Activated T-helper 9 cell treated with anti-CD3 and anti-CD28 coated beads, Interleukin-2, amount 50 U/mL, for 16 hours (primary cell): ENCODE measurements at regions not wholly inside any gene's neighbourhood (a gene's known extent, or its start where the extent isn't known, plus 50 kb on each side); places are given as distances from the start of the nearest gene placed in this dataset.
"Not testable (repeated sequence)": the region's sequence is repeated elsewhere in the genome, so short reads cannot be mapped to it uniquely, and the experiment has no call there.

Experiments used
- DNase-seq: peaks from one replicate; pipeline ENCODE4 v3.0.0-alpha.2; 2020; ENCODE audit warnings: low read depth

GRCh38 chr16:88185976-88186888 lies 196.5 kb upstream of the ZNF469 start:
- DNase-seq = not testable (repeated sequence)

DNA sequence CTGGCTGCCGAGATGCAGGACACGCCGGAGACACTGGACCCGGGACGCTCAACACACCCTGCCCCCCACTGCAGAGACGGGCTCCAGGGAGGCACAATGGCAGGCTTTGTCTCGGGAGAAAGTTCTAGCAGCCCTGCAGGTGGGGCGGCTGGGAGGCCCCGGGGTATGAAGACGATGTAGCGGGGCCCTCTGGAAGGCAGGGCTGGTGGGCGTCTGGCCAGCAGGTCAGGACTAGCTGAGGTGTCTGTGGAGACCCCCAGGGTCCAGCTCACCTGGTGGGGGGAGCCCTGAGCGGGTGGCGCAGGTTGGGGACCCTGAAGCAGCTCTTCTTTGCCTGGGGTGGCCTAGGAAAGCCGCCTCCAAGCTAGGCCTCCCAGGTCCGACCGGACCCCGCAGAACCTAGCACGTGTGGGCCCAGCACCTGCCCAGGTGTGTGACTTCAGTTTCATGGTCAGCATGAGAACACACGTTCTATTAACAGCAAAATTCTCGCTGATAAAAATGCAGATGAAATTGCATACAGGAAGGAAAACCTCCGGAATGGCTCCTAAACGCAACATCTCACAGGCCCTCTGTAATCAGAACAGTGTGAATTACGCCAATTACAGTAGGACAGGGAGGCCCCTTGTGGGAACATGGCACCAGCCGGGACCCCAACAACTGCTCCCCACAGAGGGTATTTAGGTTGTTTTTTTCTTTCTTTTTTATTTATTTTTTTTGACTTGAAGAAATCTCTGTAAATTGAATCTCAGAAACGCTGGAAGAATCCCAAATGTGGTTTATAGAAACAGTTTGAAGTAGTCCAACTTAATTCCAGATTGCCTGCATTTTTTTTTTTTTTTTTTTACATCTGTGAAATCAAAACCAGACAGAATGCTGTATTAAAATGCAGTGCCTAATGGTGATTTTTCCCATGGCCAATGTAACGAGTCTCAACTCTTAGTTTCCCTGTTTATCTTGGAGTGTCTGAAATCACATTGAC lies 195.6 kb upstream of the ZNF469 start:
- not testable (repeated sequence) for DNase-seq

- not testable (repeated sequence) for DNase-seq
Measured at GRCh38 chr16:88188171-88188895, 194.4 kb upstream of the ZNF469 start.

DNA sequence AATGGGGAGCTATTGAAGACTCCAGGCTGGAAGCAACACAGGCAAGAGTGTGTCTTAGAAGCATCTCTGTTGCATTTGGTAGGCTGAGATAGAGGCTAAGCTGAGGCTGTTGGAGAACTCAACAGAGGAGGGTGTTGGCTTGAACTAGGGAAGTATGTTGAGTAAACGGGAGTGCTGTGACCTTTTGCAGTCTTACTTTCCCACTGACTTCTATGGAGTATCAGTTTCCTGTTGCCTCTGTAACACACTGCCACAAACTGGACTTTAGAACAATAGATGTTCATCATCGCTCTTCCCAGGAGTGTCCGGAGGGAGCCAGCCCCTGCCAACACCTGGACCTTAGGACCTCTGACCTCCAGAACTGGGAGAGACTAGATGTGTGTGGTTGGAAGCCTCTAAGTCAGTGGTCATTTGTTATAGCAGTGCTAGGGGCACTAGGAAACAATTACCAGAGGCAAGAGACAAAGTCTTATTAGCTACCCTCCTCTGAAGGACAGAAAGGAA lies 192.1 kb upstream of the ZNF469 start:
- DNase-seq = not testable (repeated sequence)

- DNase-seq = not testable (repeated sequence)
Measured at GRCh38 chr16:88191168-88191567, 191.6 kb upstream of the ZNF469 start.

DNA sequence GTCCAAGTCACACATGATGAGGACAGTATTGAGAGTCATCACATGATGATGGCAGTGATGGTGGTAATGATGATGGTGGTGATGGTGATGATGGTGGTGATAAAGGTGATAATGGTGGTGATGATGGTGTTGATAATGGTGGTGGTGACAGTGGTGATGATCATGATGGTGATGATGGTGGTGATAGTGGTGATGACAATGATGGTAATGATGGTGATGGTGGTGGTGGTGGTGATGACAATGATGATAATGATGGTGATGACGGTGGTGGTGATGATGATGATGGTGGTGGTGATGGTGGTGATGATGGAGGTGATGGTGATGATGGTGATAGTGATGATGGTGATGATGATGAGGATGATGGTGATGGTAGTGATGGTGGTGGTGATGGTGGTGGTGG lies 190.2 kb upstream of the ZNF469 start:
- no peak for DNase-seq

DNA sequence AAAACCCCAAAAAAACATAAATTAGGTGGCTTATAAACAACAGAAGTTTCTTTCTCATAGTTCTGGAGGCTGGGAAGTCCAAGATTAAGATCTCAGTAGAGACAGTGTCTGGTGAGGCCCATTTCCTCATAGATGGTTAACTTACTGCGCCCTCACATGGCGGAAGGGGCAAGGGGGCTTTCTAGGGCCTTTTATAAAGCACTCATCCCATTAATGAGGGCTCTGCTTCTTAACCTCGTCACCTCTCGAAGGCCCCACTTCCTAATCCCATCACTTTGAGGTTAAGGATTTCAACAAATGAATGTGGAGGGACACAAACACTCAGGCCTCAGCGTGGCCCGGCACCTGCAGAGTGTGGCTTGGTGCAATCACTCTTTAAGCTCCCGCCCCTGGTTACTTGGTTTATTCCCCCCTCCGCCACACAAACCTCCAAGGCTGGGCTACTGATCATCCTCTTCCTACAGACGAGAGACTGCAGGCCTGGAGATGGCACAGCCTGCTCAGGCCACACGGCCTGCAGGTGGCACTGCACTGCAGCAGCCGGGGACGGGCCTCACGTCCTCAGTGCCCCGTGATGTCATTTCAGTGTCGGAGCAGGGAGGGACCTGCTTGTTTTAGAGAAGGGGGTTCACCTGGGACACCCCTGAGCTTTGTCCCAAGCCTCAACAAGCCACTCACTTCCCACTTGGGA lies 188.9 kb upstream of the ZNF469 start:
- not testable (repeated sequence) for DNase-seq

- DNase-seq = no peak
Measured at GRCh38 chr16:88194397-88195268, 188.1 kb upstream of the ZNF469 start.

- DNase-seq = no peak
Measured at GRCh38 chr16:88195269-88195705, 187.5 kb upstream of the ZNF469 start.

- no peak for DNase-seq
Measured at GRCh38 chr16:88195911-88196465, 186.8 kb upstream of the ZNF469 start.

DNA sequence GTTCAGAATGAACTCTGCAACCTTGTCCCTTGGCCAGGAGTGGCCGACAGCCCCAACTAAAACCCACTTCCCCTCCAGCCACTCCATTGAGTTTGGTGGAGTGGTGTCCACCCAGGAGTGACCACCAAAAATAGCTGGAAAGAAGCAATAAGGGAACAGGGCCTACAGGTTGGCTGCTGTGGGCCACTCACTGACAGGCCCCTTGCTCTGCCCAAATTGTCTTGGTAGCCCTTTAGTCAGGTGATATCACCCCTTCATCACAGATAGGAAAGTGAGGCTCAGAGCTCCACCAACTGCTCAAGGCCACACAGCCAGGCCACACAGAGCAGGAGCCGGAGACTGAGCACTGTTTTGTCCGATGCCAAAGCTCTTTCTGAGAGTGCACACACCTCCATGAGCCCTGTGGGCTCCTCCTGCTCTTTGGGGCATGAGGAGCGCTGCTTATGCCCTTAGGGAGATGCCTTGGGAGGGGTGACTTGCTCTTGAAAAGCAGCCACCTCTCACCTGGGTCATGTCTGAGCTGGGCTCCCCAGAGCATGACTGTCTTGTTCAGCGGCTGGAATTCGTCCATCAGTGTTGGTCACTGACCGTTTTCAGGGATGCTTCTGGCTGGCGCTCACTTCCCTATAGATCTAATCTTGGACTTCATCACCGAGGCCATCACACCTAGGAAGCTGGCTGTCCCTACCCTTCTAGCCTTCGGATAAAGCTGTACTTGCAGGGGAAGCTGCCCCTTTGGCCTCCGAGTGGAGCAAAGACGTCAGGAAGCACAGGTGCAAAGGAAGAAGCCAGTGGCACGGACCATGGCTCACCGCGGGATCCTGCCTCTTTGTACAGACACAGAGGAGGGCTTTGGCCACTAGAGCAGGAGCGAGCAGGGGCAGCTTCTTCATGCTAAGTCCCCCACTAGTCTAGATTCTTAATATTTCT lies 186.0 kb upstream of the ZNF469 start:
- no peak for DNase-seq

DNA sequence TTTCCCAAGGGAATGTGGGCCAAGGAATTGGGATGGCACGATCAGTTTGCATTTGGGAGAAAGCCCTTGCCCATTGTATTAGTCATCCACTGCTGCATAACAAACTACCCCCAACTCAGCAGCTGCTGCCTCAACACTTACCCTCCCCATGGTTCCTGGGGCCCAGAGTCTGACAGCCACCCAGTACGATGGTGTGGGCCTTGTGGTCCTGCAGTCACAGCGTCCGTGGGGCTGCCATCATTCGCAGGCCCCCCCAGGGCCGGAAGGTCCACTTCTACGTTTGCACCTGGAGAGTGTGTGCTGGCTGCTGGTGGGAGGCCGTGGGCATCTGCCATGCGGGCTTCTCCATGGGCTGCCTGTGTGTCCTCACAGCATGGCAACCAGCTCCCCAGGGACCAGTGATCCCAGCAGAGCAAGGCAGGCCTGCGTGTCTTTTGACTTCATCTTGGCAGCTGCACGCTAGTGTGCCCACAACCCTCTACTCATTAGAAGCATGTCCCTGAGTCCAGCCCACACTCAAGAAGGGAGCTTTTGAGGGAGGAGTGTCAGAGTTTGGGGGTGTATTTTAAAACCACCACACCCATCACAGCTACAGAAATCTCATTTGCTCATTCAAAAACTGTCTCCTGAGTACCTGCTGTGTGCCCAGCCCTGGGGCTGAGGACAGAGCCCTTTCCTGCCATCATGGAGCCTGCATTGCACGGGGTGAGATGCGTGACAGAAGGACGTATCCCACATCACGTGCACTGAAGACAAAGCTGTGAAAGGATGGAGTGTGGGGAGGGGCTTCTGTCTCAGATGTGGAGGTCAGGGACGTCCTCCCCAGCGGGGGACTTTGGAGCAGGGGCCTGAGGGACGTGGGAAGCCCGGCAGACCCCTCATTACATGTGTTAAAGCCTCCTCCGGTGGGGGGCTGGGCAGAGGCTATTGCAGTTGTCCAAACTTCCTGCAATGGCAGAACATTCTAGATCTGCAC lies 185.0 kb upstream of the ZNF469 start:
- DNase-seq = no peak

GRCh38 chr16:88198457-88199295 lies 184.1 kb upstream of the ZNF469 start:
- not testable (repeated sequence) for DNase-seq

GRCh38 chr16:88199296-88200153 lies 183.2 kb upstream of the ZNF469 start:
- DNase-seq = not testable (repeated sequence)

- not testable (repeated sequence) for DNase-seq
Measured at GRCh38 chr16:88200154-88200895, 182.4 kb upstream of the ZNF469 start.
